ENCODE measurements at regions not wholly inside any gene's neighbourhood (a gene's known extent, or its start where the extent isn't known, plus 50 kb on each side); places are given as distances from the start of the nearest gene placed in this dataset.

DNA sequence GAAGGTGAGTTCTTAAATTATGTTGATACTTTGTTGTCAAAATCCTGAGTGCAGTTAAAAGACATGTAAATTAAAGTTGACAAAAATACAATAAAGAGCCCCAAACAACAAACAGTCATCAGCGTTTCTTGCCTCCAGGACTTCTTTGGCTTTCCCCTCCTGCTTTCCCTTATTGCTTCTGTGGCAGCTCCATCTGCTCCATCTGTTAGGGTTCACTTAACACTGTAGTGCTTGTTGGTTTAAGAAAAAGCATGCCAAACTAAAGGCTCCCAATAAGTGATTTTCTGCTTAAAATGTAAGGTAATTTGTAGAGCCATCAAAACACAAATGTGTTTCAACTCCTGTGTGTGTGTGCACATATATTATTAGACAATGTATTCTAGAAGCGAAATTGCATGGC, 254.3 kb upstream of the GNAI1 start:
- Histone ChIP-seq H4K20me1 (ENCODE audit: insufficient read depth, low read length, poor library complexity, severe bottlenecking) (no peaks in the 10 kb centered on the region), H3F3A (ENCODE audit: low read depth) (peaks cover 5% of the 10 kb centered on the region), H3K4me2 (ENCODE audit: low read depth, low read length, poor library complexity, severe bottlenecking) (no peak overlapping the region), H3K4me1 (ENCODE audit: insufficient read depth, low read length, poor library complexity, severe bottlenecking) (peaks cover 16% of the 10 kb centered on the region), H3K9me3 (ENCODE audit: insufficient read depth, low read depth, low read length) (no peaks in the 10 kb centered on the region), H3K36me3 (ENCODE audit: insufficient read depth, low read length) (no peaks in the 10 kb centered on the region), H2AFZ (ENCODE audit: low read length) (no peak overlapping the region), H3K4me3 (ENCODE audit: low read length, poor library complexity, severe bottlenecking) (no peak overlapping the region), H3K9ac (ENCODE audit: low read depth, low read length, poor library complexity, severe bottlenecking) (no peak overlapping the region), H3K79me2 (ENCODE audit: insufficient read depth, low read length) (no peaks in the 10 kb centered on the region), H3K27me3 (ENCODE audit: insufficient read depth, low read length, poor library complexity, severe bottlenecking) (no peaks in the 10 kb centered on the region), H3K9me2 (replicated peaks; ENCODE audit: low read depth, low read length) (no peaks in the 10 kb centered on the region)
- no peak for TF ChIP-seq EZH2phosphoT487 (IDR thresholded peaks at IDR 0.05; ENCODE audit: borderline replicate concordance)
- TF ChIP-seq, protein P1, sequence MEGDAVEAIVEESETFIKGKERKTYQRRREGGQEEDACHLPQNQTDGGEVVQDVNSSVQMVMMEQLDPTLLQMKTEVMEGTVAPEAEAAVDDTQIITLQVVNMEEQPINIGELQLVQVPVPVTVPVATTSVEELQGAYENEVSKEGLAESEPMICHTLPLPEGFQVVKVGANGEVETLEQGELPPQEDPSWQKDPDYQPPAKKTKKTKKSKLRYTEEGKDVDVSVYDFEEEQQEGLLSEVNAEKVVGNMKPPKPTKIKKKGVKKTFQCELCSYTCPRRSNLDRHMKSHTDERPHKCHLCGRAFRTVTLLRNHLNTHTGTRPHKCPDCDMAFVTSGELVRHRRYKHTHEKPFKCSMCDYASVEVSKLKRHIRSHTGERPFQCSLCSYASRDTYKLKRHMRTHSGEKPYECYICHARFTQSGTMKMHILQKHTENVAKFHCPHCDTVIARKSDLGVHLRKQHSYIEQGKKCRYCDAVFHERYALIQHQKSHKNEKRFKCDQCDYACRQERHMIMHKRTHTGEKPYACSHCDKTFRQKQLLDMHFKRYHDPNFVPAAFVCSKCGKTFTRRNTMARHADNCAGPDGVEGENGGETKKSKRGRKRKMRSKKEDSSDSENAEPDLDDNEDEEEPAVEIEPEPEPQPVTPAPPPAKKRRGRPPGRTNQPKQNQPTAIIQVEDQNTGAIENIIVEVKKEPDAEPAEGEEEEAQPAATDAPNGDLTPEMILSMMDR (conservative IDR thresholded peaks at IDR 0.05; ENCODE audit: low read length), result no peak

GRCh38 chr7:79877874-79878465, 256.7 kb upstream of the GNAI1 start:
- no peak overlapping the region for H2AFZ ChIP-seq (ENCODE audit: low read length)
- no peaks in the 10 kb centered on the region for H3K9me3 ChIP-seq (ENCODE audit: insufficient read depth, low read depth, low read length)
- H3K9me2 ChIP-seq (replicated peaks; ENCODE audit: low read depth, low read length), result no peaks in the 10 kb centered on the region
- peak overlapping the region; percentile 37 for H3K4me2 ChIP-seq (ENCODE audit: low read depth, low read length, poor library complexity, severe bottlenecking)
- H3K36me3 ChIP-seq (ENCODE audit: insufficient read depth, low read length), result no peaks in the 10 kb centered on the region
- H3K4me1 ChIP-seq (ENCODE audit: insufficient read depth, low read length, poor library complexity, severe bottlenecking), result peaks cover 20% of the 10 kb centered on the region
- H3K4me3 ChIP-seq (ENCODE audit: low read length, poor library complexity, severe bottlenecking), result no peak overlapping the region
- TF ChIP-seq, protein P1 (conservative IDR thresholded peaks at IDR 0.05; ENCODE audit: low read length), result no peak
- no peak for TF ChIP-seq EZH2phosphoT487 (IDR thresholded peaks at IDR 0.05; ENCODE audit: borderline replicate concordance)
- no peaks in the 10 kb centered on the region for H3K79me2 ChIP-seq (ENCODE audit: insufficient read depth, low read length)
- H3F3A ChIP-seq (ENCODE audit: low read depth), result peaks cover 5% of the 10 kb centered on the region
- no peaks in the 10 kb centered on the region for H4K20me1 ChIP-seq (ENCODE audit: insufficient read depth, low read length, poor library complexity, severe bottlenecking)
- no peaks in the 10 kb centered on the region for H3K27me3 ChIP-seq (ENCODE audit: insufficient read depth, low read length, poor library complexity, severe bottlenecking)
- H3K9ac ChIP-seq (ENCODE audit: low read depth, low read length, poor library complexity, severe bottlenecking), result no peak overlapping the region

DNA sequence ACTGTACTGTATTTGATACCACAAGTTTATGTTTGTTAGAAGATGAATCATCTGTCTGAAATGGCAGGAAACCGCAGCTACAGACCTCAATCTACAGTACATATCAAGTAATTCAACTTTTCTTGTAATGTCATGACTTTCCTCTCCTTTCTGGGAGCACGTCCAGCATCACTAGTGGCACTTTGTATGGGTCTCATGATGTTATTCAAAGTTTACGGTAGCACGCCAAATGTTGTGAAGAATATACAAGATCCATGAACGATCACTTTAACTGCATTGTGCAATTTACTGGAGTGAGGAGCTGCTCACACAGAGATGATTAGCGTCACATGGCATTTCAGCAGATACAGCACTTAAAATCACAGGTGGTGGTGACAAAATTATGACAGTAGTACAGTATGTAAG, 257.8 kb upstream of the GNAI1 start:
- TF ChIP-seq EZH2phosphoT487 (IDR thresholded peaks at IDR 0.05; ENCODE audit: borderline replicate concordance), result no peak
- TF ChIP-seq, protein P1 (conservative IDR thresholded peaks at IDR 0.05; ENCODE audit: low read length), result no peak
- H3K4me1 ChIP-seq (ENCODE audit: insufficient read depth, low read length, poor library complexity, severe bottlenecking), result peaks cover 20% of the 10 kb centered on the region
- H3K79me2 ChIP-seq (ENCODE audit: insufficient read depth, low read length), result no peaks in the 10 kb centered on the region
- no peaks in the 10 kb centered on the region for H3K9me3 ChIP-seq (ENCODE audit: insufficient read depth, low read depth, low read length)
- no peaks in the 10 kb centered on the region for H3K9me2 ChIP-seq (replicated peaks; ENCODE audit: low read depth, low read length)
- peaks cover 5% of the 10 kb centered on the region for H3F3A ChIP-seq (ENCODE audit: low read depth)
- no peaks in the 10 kb centered on the region for H3K27me3 ChIP-seq (ENCODE audit: insufficient read depth, low read length, poor library complexity, severe bottlenecking)
- H3K4me3 ChIP-seq (ENCODE audit: low read length, poor library complexity, severe bottlenecking), result peak overlapping the region; percentile 38
- H3K9ac ChIP-seq (ENCODE audit: low read depth, low read length, poor library complexity, severe bottlenecking), result no peak overlapping the region
- H3K36me3 ChIP-seq (ENCODE audit: insufficient read depth, low read length), result no peaks in the 10 kb centered on the region
- peak overlapping the region; percentile 37 for H3K4me2 ChIP-seq (ENCODE audit: low read depth, low read length, poor library complexity, severe bottlenecking)
- no peak overlapping the region for H2AFZ ChIP-seq (ENCODE audit: low read length)
- no peaks in the 10 kb centered on the region for H4K20me1 ChIP-seq (ENCODE audit: insufficient read depth, low read length, poor library complexity, severe bottlenecking)
